PFSK-1 (cell line): ENCODE measurements at regions not wholly inside any gene's neighbourhood (a gene's known extent, or its start where the extent isn't known, plus 50 kb on each side); places are given as distances from the start of the nearest gene placed in this dataset.

Experiments used
- POLR2AphosphoS5 ChIP-seq: IDR thresholded peaks from 2 replicates; pipeline ENCODE4 v1.6.1; 2012; ENCODE audit warnings: low read depth, mild to moderate bottlenecking, control low read depth, low read length, moderate library complexity
- REST ChIP-seq, 2 experiments: IDR thresholded peaks; 2 replicates each; pipeline versions ENCODE4 v1.6.1 to v1.8.0; 2011 to 2012; ENCODE audit warnings: low read depth in 2 of 2, low read length in 2 of 2, control low read depth in 1 of 2, inconsistent platforms in 1 of 2, mild to moderate bottlenecking in 1 of 2, moderate library complexity in 1 of 2; ENCODE audit not compliant: insufficient read depth in 1 of 2
- SIN3A ChIP-seq: IDR thresholded peaks from 2 replicates; pipeline ENCODE4 v1.6.1; 2012; ENCODE audit warnings: mild to moderate bottlenecking, low read length, moderate library complexity, borderline replicate concordance; ENCODE audit not compliant: insufficient read depth
- TAF1 ChIP-seq: IDR thresholded peaks from 2 replicates; pipeline ENCODE4 v1.6.1; 2012; ENCODE audit warnings: low read length, control low read depth, borderline replicate concordance; ENCODE audit not compliant: insufficient read depth

- TF ChIP-seq POLR2AphosphoS5: no peak
- no peak for TF ChIP-seq TAF1
- no peak for TF ChIP-seq REST (IDR thresholded peaks at IDR 0.05; ENCODE audit: insufficient read depth in 1 of 2, low read depth in 2 of 2, low read length in 2 of 2)
- TF ChIP-seq SIN3A: no peak
Measured at GRCh38 chr13:91100944-91101343, 246.5 kb upstream of the MIR17HG start.
